ENCODE measurements at regions not wholly inside any gene's neighbourhood (a gene's known extent, or its start where the extent isn't known, plus 50 kb on each side); places are given as distances from the start of the nearest gene placed in this dataset.

- no peak overlapping the region for H3K4me3 ChIP-seq (ENCODE audit: low read length)
- DNase-seq (ENCODE audit: low read depth) = peak; percentile 75
- TF ChIP-seq, protein P1, sequence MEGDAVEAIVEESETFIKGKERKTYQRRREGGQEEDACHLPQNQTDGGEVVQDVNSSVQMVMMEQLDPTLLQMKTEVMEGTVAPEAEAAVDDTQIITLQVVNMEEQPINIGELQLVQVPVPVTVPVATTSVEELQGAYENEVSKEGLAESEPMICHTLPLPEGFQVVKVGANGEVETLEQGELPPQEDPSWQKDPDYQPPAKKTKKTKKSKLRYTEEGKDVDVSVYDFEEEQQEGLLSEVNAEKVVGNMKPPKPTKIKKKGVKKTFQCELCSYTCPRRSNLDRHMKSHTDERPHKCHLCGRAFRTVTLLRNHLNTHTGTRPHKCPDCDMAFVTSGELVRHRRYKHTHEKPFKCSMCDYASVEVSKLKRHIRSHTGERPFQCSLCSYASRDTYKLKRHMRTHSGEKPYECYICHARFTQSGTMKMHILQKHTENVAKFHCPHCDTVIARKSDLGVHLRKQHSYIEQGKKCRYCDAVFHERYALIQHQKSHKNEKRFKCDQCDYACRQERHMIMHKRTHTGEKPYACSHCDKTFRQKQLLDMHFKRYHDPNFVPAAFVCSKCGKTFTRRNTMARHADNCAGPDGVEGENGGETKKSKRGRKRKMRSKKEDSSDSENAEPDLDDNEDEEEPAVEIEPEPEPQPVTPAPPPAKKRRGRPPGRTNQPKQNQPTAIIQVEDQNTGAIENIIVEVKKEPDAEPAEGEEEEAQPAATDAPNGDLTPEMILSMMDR (conservative IDR thresholded peaks at IDR 0.05; ENCODE audit: low read depth, low read length) = no peak
Measured at GRCh38 chr13:74191410-74191809, 57.2 kb upstream of the KLF12 start.

- no peak for DNase-seq (ENCODE audit: low read depth)
- no peak overlapping the region for H3K4me3 ChIP-seq (ENCODE audit: low read length)
Measured at GRCh38 chr13:74190999-74191398, 56.8 kb upstream of the KLF12 start.

DNA sequence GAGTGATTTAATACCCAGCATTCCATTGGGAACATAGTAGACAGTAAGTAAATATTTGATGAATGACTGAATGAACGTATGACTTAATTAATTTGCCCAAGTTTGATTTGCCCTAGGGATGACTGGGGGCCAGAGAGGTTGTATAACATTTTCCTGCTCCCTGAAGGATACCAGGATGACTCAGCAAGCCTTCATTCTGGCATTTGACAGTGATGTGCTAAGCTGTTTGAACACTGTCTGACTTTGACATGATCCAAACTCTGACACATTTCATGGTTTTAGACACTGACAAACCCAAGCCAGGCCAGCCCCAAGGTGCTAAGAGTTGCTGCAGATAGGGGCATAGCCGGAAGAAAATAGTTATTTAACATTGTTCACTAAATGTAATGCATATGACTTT, 53.4 kb upstream of the KLF12 start:
- H3K4me3 ChIP-seq (ENCODE audit: low read length) = no peak overlapping the region
- TF ChIP-seq, protein P1 (conservative IDR thresholded peaks at IDR 0.05; ENCODE audit: low read depth, low read length) = no peak
- DNase-seq (ENCODE audit: low read depth) = no peak

More at GRCh38 chr13:74190999-74191398, 56.8 kb upstream of the KLF12 start:
- TF ChIP-seq, protein P1 (conservative IDR thresholded peaks at IDR 0.05; ENCODE audit: low read depth, low read length) = no peak

GRCh38 chr13:74184283-74184682, 50.1 kb upstream of the KLF12 start:
- DNase-seq (ENCODE audit: low read depth) = no peak
- TF ChIP-seq, protein P1 (conservative IDR thresholded peaks at IDR 0.05; ENCODE audit: low read depth, low read length) = no peak

More at GRCh38 chr13:74184283-74184682, 50.1 kb upstream of the KLF12 start:
- H3K4me3 ChIP-seq (ENCODE audit: low read length) = no peak overlapping the region

Data from retinal pigment epithelial cell (primary cell).